Right atrium auricular region (tissue), 2 donors: ENCODE measurements at regions not wholly inside any gene's neighbourhood (a gene's known extent, or its start where the extent isn't known, plus 50 kb on each side); places are given as distances from the start of the nearest gene placed in this dataset.

ENCODE experiments used
- DNase-seq: peaks from one replicate; pipeline ENCODE4 v3.0.0-alpha.2; 2019; ENCODE audit warnings: low spot score
- H3K27ac ChIP-seq, 2 donors: fragments of 200-600 bp; sonication (generic); 1 replicate in 1 of 2; 2 replicates in 1 of 2; pipeline ENCODE4 v1.5.1; 2016 to 2019
- H3K27me3 ChIP-seq, 2 donors: fragments of 200-600 bp; sonication (generic); one replicate each; pipeline versions ENCODE4 v1.5.1 to v1.6.0; 2017 to 2019
- H3K36me3 ChIP-seq: fragments of 200-600 bp; sonication (generic); one replicate; pipeline ENCODE4 v1.5.1; 2016
- H3K4me1 ChIP-seq, 2 donors: fragments of 200-600 bp; sonication (generic); one replicate each; pipeline versions ENCODE4 v1.5.1 to v1.6.0; 2017 to 2019
- H3K4me3 ChIP-seq, 2 donors: fragments of 200-600 bp; sonication (generic); 1 replicate in 1 of 2; 2 replicates in 1 of 2; pipeline ENCODE4 v1.5.1; 2017 to 2019; ENCODE audit warnings: mild to moderate bottlenecking in 1 of 2, moderate library complexity in 1 of 2
- H3K9me3 ChIP-seq, 2 donors: fragments of 200-600 bp; sonication (generic); one replicate each; pipeline ENCODE4 v1.5.1; 2019
- TF ChIP-seq, protein P1 (sequence below), 2 donors: fragments of 200-600 bp; sonication (generic); IDR thresholded peaks; one replicate each; pipeline ENCODE4 v1.5.1; 2019; ENCODE audit warnings: antibody characterized with exemption in 2 of 2

DNA sequence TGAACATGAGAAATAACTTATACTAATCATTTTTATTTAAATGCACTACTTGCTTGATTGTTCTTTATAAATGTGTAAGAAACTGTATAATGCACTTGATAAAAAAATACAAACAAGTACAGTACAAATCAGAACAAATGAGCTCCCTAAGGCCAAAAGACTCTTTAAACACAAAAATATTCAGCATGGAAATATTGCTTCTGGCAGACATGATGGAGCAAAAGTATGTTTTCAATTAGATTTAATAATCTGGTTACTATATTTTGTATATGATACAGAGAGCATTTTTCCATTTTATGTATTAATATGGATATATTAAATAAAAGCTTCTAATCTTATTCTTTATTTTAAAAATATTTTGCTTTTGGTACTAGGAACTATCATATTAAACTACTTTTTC lies 800.2 kb upstream of the LRFN5 start:
- no peak for DNase-seq
- H3K9me3 ChIP-seq = no peaks in the 10 kb centered on the region
- no peaks in the 10 kb centered on the region for H3K27me3 ChIP-seq
- TF ChIP-seq, protein P1, sequence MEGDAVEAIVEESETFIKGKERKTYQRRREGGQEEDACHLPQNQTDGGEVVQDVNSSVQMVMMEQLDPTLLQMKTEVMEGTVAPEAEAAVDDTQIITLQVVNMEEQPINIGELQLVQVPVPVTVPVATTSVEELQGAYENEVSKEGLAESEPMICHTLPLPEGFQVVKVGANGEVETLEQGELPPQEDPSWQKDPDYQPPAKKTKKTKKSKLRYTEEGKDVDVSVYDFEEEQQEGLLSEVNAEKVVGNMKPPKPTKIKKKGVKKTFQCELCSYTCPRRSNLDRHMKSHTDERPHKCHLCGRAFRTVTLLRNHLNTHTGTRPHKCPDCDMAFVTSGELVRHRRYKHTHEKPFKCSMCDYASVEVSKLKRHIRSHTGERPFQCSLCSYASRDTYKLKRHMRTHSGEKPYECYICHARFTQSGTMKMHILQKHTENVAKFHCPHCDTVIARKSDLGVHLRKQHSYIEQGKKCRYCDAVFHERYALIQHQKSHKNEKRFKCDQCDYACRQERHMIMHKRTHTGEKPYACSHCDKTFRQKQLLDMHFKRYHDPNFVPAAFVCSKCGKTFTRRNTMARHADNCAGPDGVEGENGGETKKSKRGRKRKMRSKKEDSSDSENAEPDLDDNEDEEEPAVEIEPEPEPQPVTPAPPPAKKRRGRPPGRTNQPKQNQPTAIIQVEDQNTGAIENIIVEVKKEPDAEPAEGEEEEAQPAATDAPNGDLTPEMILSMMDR (IDR thresholded peaks at IDR 0.05) = no peak
- no peak overlapping the region for H3K27ac ChIP-seq
- no peak overlapping the region for H3K4me3 ChIP-seq
- H3K36me3 ChIP-seq = no peaks in the 10 kb centered on the region
- no peaks in the 10 kb centered on the region for H3K4me1 ChIP-seq

DNA sequence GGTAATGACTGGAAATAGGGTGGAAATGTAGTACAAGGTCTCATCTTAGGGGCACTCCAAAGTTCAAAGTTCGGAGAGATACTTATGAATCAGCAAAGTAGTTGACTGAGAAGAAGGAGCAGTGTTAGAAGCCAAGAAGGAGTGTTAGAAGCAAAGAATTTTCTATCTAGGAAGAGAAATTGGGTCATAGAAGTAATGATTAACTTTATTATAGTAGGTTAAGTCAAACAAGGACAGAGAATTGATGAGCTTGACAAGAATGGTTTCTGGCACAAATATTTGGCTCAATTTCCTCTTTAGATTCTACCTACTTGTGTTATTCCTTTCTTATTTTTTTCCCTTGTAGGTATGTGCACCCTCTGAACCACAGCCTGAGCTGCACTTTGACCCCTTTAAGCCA lies 810.5 kb upstream of the LRFN5 start:
- Histone ChIP-seq H3K4me1 (no peaks in the 10 kb centered on the region), H3K27ac (no peak overlapping the region), H3K4me3 (no peak overlapping the region), H3K36me3 (no peaks in the 10 kb centered on the region), H3K27me3 (no peaks in the 10 kb centered on the region), H3K9me3 (no peaks in the 10 kb centered on the region)
- TF ChIP-seq, protein P1 (IDR thresholded peaks at IDR 0.05) = no peak
- no peak for DNase-seq

DNA sequence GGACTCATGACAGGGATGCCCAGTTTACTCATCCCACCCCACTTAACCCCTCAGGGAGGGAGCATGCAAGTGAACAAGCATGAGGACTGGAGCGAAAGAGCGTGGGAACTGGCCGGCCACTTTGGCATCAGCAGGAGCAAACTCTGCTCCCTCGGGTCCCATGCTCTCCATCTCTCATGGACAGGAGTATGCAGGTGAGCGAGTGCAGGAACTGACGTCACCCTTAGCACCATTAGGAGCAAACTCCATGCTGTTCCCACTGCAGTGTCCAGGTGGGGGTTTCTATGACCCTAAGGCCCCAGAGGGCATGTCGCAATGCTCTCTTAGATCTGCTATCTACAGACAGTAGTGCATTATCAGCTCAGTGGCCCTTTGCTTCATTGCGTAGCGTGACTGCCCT lies 821.8 kb upstream of the LRFN5 start:
- H3K27ac ChIP-seq = no peak overlapping the region

DNA sequence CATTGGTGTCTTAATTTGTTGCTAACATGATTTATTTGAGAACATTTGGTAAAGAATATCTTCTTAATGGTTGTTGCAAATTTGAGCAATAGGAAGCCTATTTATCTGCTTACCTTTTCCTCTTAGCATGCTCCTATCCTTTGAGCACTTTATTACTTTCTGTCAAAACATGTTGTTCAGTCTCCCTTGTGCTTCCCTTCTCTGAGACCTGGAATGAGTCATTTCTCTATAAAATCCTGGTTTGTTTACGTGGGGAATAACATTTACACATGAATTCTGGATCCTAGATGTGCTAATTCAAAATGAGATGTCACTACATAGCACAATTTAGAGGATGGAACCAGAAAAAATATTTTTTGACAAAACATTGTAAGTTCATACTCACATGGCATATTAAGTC lies 844.0 kb upstream of the LRFN5 start:
- Histone ChIP-seq H3K27ac (no peak overlapping the region), H3K9me3 (no peaks in the 10 kb centered on the region), H3K4me3 (no peak overlapping the region), H3K4me1 (no peaks in the 10 kb centered on the region), H3K36me3 (no peaks in the 10 kb centered on the region), H3K27me3 (no peaks in the 10 kb centered on the region)
- no peak for DNase-seq
- TF ChIP-seq, protein P1 (IDR thresholded peaks at IDR 0.05) = no peak

More for the DNA sequence above, 821.8 kb upstream of the LRFN5 start:
- Histone ChIP-seq H3K4me3 (no peak overlapping the region), H3K4me1 (no peaks in the 10 kb centered on the region), H3K36me3 (no peaks in the 10 kb centered on the region), H3K9me3 (peaks cover 0 to 8% of the 10 kb centered on the region in 2 donors), H3K27me3 (no peaks in the 10 kb centered on the region)
- no peak for DNase-seq
- TF ChIP-seq, protein P1 (IDR thresholded peaks at IDR 0.05) = no peak

DNA sequence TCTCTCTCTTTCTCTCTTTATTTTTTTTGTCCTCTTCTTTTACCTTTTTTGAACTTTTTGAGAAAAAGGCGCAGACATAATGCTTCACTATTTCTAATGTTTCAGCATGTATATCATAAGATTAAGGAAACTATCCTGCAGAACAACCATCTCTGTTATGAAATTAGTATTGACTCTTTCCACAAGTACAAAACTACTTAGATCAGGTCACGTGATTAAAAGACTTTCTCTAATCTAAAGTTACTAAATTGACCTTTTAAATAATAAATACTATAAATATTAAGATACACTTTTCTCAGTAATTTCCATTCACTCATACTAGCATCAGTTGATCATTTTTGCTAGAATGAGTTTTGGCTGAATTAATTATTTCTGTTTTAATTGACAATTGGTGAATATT lies 844.5 kb upstream of the LRFN5 start:
- Histone ChIP-seq H3K27me3 (no peaks in the 10 kb centered on the region), H3K4me1 (no peaks in the 10 kb centered on the region), H3K27ac (no peak overlapping the region), H3K36me3 (no peaks in the 10 kb centered on the region), H3K4me3 (no peak overlapping the region), H3K9me3 (no peaks in the 10 kb centered on the region)
- DNase-seq = no peak
- TF ChIP-seq, protein P1 (IDR thresholded peaks at IDR 0.05) = no peak

DNA sequence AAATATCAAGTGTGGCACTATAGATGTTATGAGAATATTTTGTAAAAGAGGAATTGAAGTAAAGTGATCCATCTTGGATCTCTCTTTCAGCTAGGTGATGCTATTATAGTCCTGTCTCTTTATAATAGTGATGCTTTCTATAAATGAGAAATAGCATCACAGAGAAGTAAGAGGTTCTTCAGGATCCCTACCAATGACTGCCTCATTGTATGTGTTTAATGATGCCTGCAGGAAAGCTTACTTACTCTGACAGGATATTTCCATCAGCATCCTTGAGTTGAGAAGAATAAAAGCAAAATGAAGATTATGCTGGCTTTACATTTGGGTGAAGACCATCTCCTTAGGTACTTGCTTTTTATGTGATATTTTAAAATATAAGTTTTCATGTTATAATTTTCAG lies 846.0 kb upstream of the LRFN5 start:
- Histone ChIP-seq H3K36me3 (no peaks in the 10 kb centered on the region), H3K27ac (no peak overlapping the region), H3K4me1 (no peaks in the 10 kb centered on the region), H3K27me3 (no peaks in the 10 kb centered on the region), H3K9me3 (no peaks in the 10 kb centered on the region), H3K4me3 (no peak overlapping the region)
- TF ChIP-seq, protein P1 (IDR thresholded peaks at IDR 0.05) = no peak
- no peak for DNase-seq
